DOHH2 (cell line): ENCODE measurements at regions not wholly inside any gene's neighbourhood (a gene's known extent, or its start where the extent isn't known, plus 50 kb on each side); places are given as distances from the start of the nearest gene placed in this dataset.

ENCODE experiments used
- H3F3A ChIP-seq: fragments of 200-600 bp; sonication (generic), shearing (Covaris generic); 2 replicates; pipeline ENCODE4 v1.6.0; 2016; ENCODE audit warnings: antibody characterized with exemption, mild to moderate bottlenecking; ENCODE audit not compliant: control insufficient read depth, insufficient read depth
- H3K27ac ChIP-seq: fragments of 200-600 bp; sonication (generic); 2 replicates; pipeline ENCODE4 v1.5.1; 2014; ENCODE audit warnings: low read depth, mild to moderate bottlenecking, low read length, moderate library complexity
- H3K27me3 ChIP-seq: fragments of 200-600 bp; sonication (generic); 2 replicates; pipeline ENCODE4 v1.6.1; 2014; ENCODE audit warnings: mild to moderate bottlenecking, low read length, mixed read lengths; ENCODE audit not compliant: control insufficient read depth
- H3K36me3 ChIP-seq: fragments of 200-600 bp; sonication (generic); 2 replicates; pipeline ENCODE4 v1.6.1; 2014; ENCODE audit warnings: mild to moderate bottlenecking, low read length, moderate library complexity, mixed read lengths; ENCODE audit not compliant: control insufficient read depth
- H3K4me1 ChIP-seq: fragments of 200-600 bp; sonication (generic); 2 replicates; pipeline ENCODE4 v1.6.1; 2014; ENCODE audit warnings: mild to moderate bottlenecking, low read length, mixed read lengths; ENCODE audit not compliant: control insufficient read depth
- H3K4me2 ChIP-seq: fragments of 200-600 bp; sonication (generic); 2 replicates; pipeline ENCODE4 v1.6.0; 2014; ENCODE audit warnings: mild to moderate bottlenecking, low read length, moderate library complexity
- H3K4me3 ChIP-seq: fragments of 200-600 bp; sonication (generic); 2 replicates; pipeline ENCODE4 v1.5.1; 2014; ENCODE audit warnings: mild to moderate bottlenecking, low read length, mixed read lengths
- H3K79me2 ChIP-seq: fragments of 200-600 bp; sonication (generic); 2 replicates; pipeline ENCODE4 v1.6.1; 2014; ENCODE audit warnings: mild to moderate bottlenecking, low read length, mixed read lengths; ENCODE audit not compliant: control insufficient read depth
- H3K9me2 ChIP-seq: fragments of 200-600 bp; sonication (generic); replicated peaks from 2 replicates; pipeline ENCODE4 v1.6.1; 2014; ENCODE audit warnings: mild to moderate bottlenecking, low read length, mixed read lengths; ENCODE audit not compliant: control insufficient read depth
- H3K9me3 ChIP-seq: fragments of 200-600 bp; sonication (generic); 2 replicates; pipeline ENCODE4 v1.6.1; 2014; ENCODE audit warnings: antibody characterized with exemption, low read length, mixed read lengths; ENCODE audit not compliant: control insufficient read depth, insufficient read depth
- H4K20me1 ChIP-seq: fragments of 200-600 bp; sonication (generic); 2 replicates; pipeline ENCODE4 v1.6.0; 2014; ENCODE audit warnings: low read depth, mild to moderate bottlenecking, antibody characterized with exemption, low read length, moderate library complexity; ENCODE audit not compliant: control insufficient read depth, insufficient read depth
- CTCF ChIP-seq: fragments of 200-600 bp; sonication (generic); IDR thresholded peaks from one replicate; pipeline ENCODE4 v1.5.1; 2014; ENCODE audit warnings: antibody characterized with exemption, mild to moderate bottlenecking, low read depth, low read length; ENCODE audit not compliant: poor library complexity, severe bottlenecking
- EZH2phosphoT487 ChIP-seq: fragments of 200-600 bp; sonication (generic); IDR thresholded peaks from 2 replicates; pipeline ENCODE4 v1.6.1; 2017; ENCODE audit warnings: borderline replicate concordance, mild to moderate bottlenecking, antibody characterized with exemption, low read length, moderate library complexity, mixed read lengths

DNA sequence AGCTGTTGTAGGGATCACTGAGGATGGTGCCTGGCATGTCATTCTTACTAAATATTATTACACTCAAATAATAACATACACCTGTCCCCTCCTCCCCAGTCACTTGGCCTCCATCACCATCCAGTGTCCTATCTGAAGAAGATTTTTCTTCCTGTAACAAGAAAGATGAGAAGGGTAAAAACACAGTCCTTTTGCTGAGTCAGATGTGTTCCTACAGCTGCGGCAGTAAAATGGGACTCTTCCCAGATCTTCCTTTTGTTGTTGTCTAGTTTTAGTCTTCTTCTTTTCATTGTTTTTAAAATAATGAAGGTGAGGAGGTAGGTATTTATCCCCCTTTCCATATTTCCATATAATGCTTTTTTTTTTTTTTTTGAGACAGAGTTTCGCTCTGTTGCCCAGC lies 83.1 kb upstream of the RFLNA start:
- no peak overlapping the region for H3K27ac ChIP-seq
- H3K36me3 ChIP-seq = no peaks in the 10 kb centered on the region
- H3K4me2 ChIP-seq = no peak overlapping the region
- H3K9me2 ChIP-seq = no peaks in the 10 kb centered on the region
- H3K9me3 ChIP-seq = peaks cover 7% of the 10 kb centered on the region; the same call in 1 of the 2 replicates
- H3F3A ChIP-seq = no peaks in the 10 kb centered on the region
- H3K4me1 ChIP-seq = no peaks in the 10 kb centered on the region
- no peaks in the 10 kb centered on the region for H3K27me3 ChIP-seq
- H3K4me3 ChIP-seq = no peak overlapping the region
- H4K20me1 ChIP-seq = no peaks in the 10 kb centered on the region
- no peaks in the 10 kb centered on the region for H3K79me2 ChIP-seq
- TF ChIP-seq EZH2phosphoT487 = no peak
- TF ChIP-seq CTCF = no peak

DNA sequence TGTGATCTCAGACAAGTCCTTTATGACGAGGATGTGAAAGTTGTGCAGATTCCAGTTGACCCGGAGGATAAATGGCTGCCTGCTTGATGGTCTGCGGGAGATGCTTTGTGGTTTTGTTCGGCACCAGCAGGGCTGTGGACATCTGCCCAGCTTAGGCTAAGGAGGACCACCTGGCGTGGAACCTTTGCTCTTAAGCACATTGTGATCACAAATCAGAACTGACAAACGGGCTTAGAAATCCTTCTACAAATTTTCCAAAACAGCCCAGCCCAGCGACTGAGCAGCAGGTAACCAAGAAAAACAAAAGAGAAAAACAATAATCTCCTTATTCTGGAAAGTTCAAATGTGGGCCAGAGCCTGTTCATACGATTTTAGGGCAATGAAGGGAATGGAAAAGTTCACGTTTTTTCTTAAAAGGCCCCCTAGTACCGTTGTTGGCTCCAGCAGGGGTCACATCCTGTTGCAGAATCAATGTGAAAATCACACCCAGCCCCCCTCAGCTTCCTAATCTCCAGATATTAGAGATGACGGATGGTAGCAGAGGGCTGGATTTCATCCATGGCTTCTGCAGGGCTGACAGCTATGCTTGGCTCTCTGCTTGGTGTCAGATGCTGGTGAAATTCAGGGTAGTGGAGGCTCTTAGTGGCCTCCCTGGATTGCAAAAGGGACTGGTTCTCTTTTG lies 81.1 kb upstream of the RFLNA start:
- H3K36me3 ChIP-seq = no peaks in the 10 kb centered on the region
- H3K79me2 ChIP-seq = no peaks in the 10 kb centered on the region
- no peaks in the 10 kb centered on the region for H4K20me1 ChIP-seq
- peaks cover 7% of the 10 kb centered on the region; the same call in 1 of the 2 replicates for H3K9me3 ChIP-seq
- H3F3A ChIP-seq = no peaks in the 10 kb centered on the region
- no peak overlapping the region for H3K4me2 ChIP-seq
- TF ChIP-seq CTCF (no peak), EZH2phosphoT487 (no peak)
- no peaks in the 10 kb centered on the region for H3K27me3 ChIP-seq
- H3K27ac ChIP-seq = no peak overlapping the region
- H3K4me1 ChIP-seq = no peaks in the 10 kb centered on the region
- no peaks in the 10 kb centered on the region for H3K9me2 ChIP-seq
- H3K4me3 ChIP-seq = no peak overlapping the region

- H3K27me3 ChIP-seq = no peaks in the 10 kb centered on the region
- peaks cover 7% of the 10 kb centered on the region; the same call in 1 of the 2 replicates for H3K9me3 ChIP-seq
- no peaks in the 10 kb centered on the region for H3K9me2 ChIP-seq
- H3K4me3 ChIP-seq = no peak overlapping the region
- no peak for TF ChIP-seq CTCF
- TF ChIP-seq EZH2phosphoT487 = no peak
- H3F3A ChIP-seq = no peaks in the 10 kb centered on the region
- no peaks in the 10 kb centered on the region for H4K20me1 ChIP-seq
- no peak overlapping the region for H3K4me2 ChIP-seq
- no peaks in the 10 kb centered on the region for H3K79me2 ChIP-seq
- no peaks in the 10 kb centered on the region for H3K4me1 ChIP-seq
- H3K27ac ChIP-seq = no peak overlapping the region
- H3K36me3 ChIP-seq = no peaks in the 10 kb centered on the region
Measured at GRCh38 chr12:124214574-124214973, 80.3 kb upstream of the RFLNA start.
